Neural cell (in vitro differentiated cells): ENCODE measurements at regions not wholly inside any gene's neighbourhood (a gene's known extent, or its start where the extent isn't known, plus 50 kb on each side); places are given as distances from the start of the nearest gene placed in this dataset.

Source experiments
- H2AFZ ChIP-seq: fragments of 200-600, 300-800 bp; sonication (generic), shearing (Covaris generic); 2 replicates; pipeline ENCODE4 v1.6.0; 2014; ENCODE audit warnings: low read depth, mild to moderate bottlenecking, antibody characterized with exemption, low read length, moderate library complexity
- H3F3A ChIP-seq: fragments of 200-600 bp; shearing (Covaris generic); 2 replicates; pipeline ENCODE4 v1.6.1; 2016; ENCODE audit warnings: mild to moderate bottlenecking, moderate library complexity, mixed read lengths, antibody characterized with exemption, low read length; ENCODE audit not compliant: insufficient read depth, poor library complexity, severe bottlenecking
- H3K27ac ChIP-seq: fragments of 200-600, 300-800 bp; sonication (generic), shearing (Covaris generic); 2 replicates; pipeline ENCODE4 v1.5.1; 2014; ENCODE audit warnings: mild to moderate bottlenecking, low read length, moderate library complexity
- H3K27me3 ChIP-seq: fragments of 300-800, 200-600 bp; sonication (generic), shearing (Covaris generic); 2 replicates; pipeline ENCODE4 v1.6.0; 2014; ENCODE audit warnings: mild to moderate bottlenecking, low read depth, low read length, moderate library complexity; ENCODE audit not compliant: insufficient read depth
- H3K36me3 ChIP-seq: fragments of 300-800, 200-600 bp; sonication (generic), shearing (Covaris generic); 2 replicates; pipeline ENCODE4 v1.5.1; 2014; ENCODE audit warnings: mild to moderate bottlenecking, antibody characterized with exemption, low read length, moderate library complexity; ENCODE audit not compliant: insufficient read depth
- H3K4me2 ChIP-seq: fragments of 300-800, 200-600 bp; sonication (generic), shearing (Covaris generic); 2 replicates; pipeline ENCODE4 v1.6.0; 2014; ENCODE audit warnings: mild to moderate bottlenecking, low read length
- H3K4me3 ChIP-seq: fragments of 300-800, 200-600 bp; sonication (generic), shearing (Covaris generic); 2 replicates; pipeline ENCODE4 v1.5.1; 2014; ENCODE audit warnings: mild to moderate bottlenecking, low read length, moderate library complexity
- H3K79me2 ChIP-seq: fragments of 200-600 bp; shearing (Covaris generic); replicated peaks from 2 replicates; pipeline ENCODE4 v1.6.0; 2014; ENCODE audit warnings: mild to moderate bottlenecking, low read length, moderate library complexity; ENCODE audit not compliant: insufficient read depth
- H3K9ac ChIP-seq: fragments of 300-800, 200-600 bp; sonication (generic), shearing (Covaris generic); 2 replicates; pipeline ENCODE4 v1.6.1; 2016; ENCODE audit warnings: mild to moderate bottlenecking, low read length, mixed read lengths
- H3K9me2 ChIP-seq: fragments of 200-600 bp; shearing (Covaris generic); 2 replicates; pipeline ENCODE4 v1.6.1; 2016; ENCODE audit warnings: mild to moderate bottlenecking, low read length, mixed read lengths; ENCODE audit not compliant: insufficient read depth
- H3K9me3 ChIP-seq: fragments of 200-600, 300-800 bp; sonication (generic), shearing (Covaris generic); 2 replicates; pipeline ENCODE4 v1.6.1; 2016; ENCODE audit warnings: mild to moderate bottlenecking, mixed run types, low read length, moderate library complexity, mixed read lengths
- H4K20me1 ChIP-seq: fragments of 200-600 bp; shearing (Covaris generic); 2 replicates; pipeline ENCODE4 v1.6.1; 2016; ENCODE audit warnings: mild to moderate bottlenecking, mixed run types; ENCODE audit not compliant: insufficient read depth
- CTCF ChIP-seq: fragments of 450-650 bp; IDR thresholded peaks from 2 replicates; pipeline ENCODE4 v1.5.1; 2014; ENCODE audit warnings: antibody characterized with exemption, mild to moderate bottlenecking, moderate library complexity; ENCODE audit not compliant: poor library complexity, severe bottlenecking
- EP300 ChIP-seq: fragments of 450-650 bp; conservative IDR thresholded peaks from 2 replicates; pipeline ENCODE4 v1.6.1; 2014; ENCODE audit warnings: antibody characterized with exemption, mild to moderate bottlenecking, moderate library complexity; ENCODE audit not compliant: poor library complexity, severe bottlenecking
- EZH2 ChIP-seq: fragments of 200-600, 300-800 bp; shearing (Covaris generic), sonication (generic); IDR thresholded peaks from 2 replicates; pipeline ENCODE4 v1.6.1; 2014; ENCODE audit warnings: antibody characterized with exemption, low read length, borderline replicate concordance, mild to moderate bottlenecking; ENCODE audit not compliant: insufficient read depth, poor library complexity, severe bottlenecking
- MXI1 ChIP-seq: fragments of 450-650 bp; conservative IDR thresholded peaks from 2 replicates; pipeline ENCODE4 v1.6.1; 2014; ENCODE audit warnings: antibody characterized with exemption, mild to moderate bottlenecking; ENCODE audit not compliant: poor library complexity, severe bottlenecking
- POLR2AphosphoS5 ChIP-seq: IDR thresholded peaks from 2 replicates; pipeline ENCODE4 v1.6.1; 2012
- RAD21 ChIP-seq: fragments of 450-650 bp; conservative IDR thresholded peaks from 2 replicates; pipeline ENCODE4 v1.6.1; 2014; ENCODE audit warnings: antibody characterized with exemption, mild to moderate bottlenecking, moderate library complexity
- REST ChIP-seq: IDR thresholded peaks from 2 replicates; pipeline ENCODE4 v1.6.1; 2012; ENCODE audit warnings: borderline replicate concordance
- SMC3 ChIP-seq: fragments of 450-650 bp; conservative IDR thresholded peaks from 2 replicates; pipeline ENCODE4 v1.6.1; 2014; ENCODE audit warnings: antibody characterized with exemption, mild to moderate bottlenecking, moderate library complexity; ENCODE audit not compliant: poor library complexity
- TAF1 ChIP-seq: IDR thresholded peaks from 2 replicates; pipeline ENCODE4 v1.6.1; 2012; ENCODE audit warnings: low read depth

GRCh38 chr2:4973973-4974372 lies 718.2 kb upstream of the SOX11 start:
- Histone ChIP-seq H3K27me3 (no peaks in the 10 kb centered on the region), H3K9me3 (no peaks in the 10 kb centered on the region), H3K4me2 (no peak overlapping the region), H3K79me2 (no peaks in the 10 kb centered on the region), H3K36me3 (no peaks in the 10 kb centered on the region), H3K4me3 (no peak overlapping the region), H3K9me2 (no peaks in the 10 kb centered on the region), H4K20me1 (no peaks in the 10 kb centered on the region), H2AFZ (no peak overlapping the region), H3K27ac (no peak overlapping the region), H3K9ac (no peak overlapping the region), H3F3A (no peaks in the 10 kb centered on the region)
- no peak for TF ChIP-seq MXI1
- TF ChIP-seq SMC3 = no peak
- TF ChIP-seq CTCF = no peak
- no peak for TF ChIP-seq TAF1
- no peak for TF ChIP-seq RAD21
- TF ChIP-seq EP300 = no peak
- TF ChIP-seq EZH2 = no peak
- no peak for TF ChIP-seq REST
- TF ChIP-seq POLR2AphosphoS5 = no peak

- Histone ChIP-seq H3K36me3 (no peaks in the 10 kb centered on the region), H3K27ac (no peak overlapping the region), H3K9me2 (no peaks in the 10 kb centered on the region), H3K27me3 (no peaks in the 10 kb centered on the region), H3F3A (no peaks in the 10 kb centered on the region), H3K9me3 (no peaks in the 10 kb centered on the region), H4K20me1 (no peaks in the 10 kb centered on the region), H3K9ac (no peak overlapping the region), H3K79me2 (no peaks in the 10 kb centered on the region), H2AFZ (no peak overlapping the region), H3K4me2 (no peak overlapping the region), H3K4me3 (no peak overlapping the region)
- no peak for TF ChIP-seq TAF1
- no peak for TF ChIP-seq MXI1
- no peak for TF ChIP-seq CTCF
- no peak for TF ChIP-seq EP300
- no peak for TF ChIP-seq SMC3
- TF ChIP-seq RAD21 = no peak
Observed at GRCh38 chr2:4976407-4976806, 715.8 kb upstream of the SOX11 start.
